MCF 10A (cell line): ENCODE measurements at regions not wholly inside any gene's neighbourhood (a gene's known extent, or its start where the extent isn't known, plus 50 kb on each side); places are given as distances from the start of the nearest gene placed in this dataset.
A peak's percentile ranks its signal among the peaks of the same experiment; 100 is the strongest.
"Not testable (repeated sequence)": the region's sequence is repeated elsewhere in the genome, so short reads cannot be mapped to it uniquely, and the experiment has no call there.

Experiments
- BruUV-seq: library from RNA; stranded (reverse); fragments of 400-500 nt; replicated peaks from 2 replicates; lab custom pipeline; 2021; lab: Mats Ljungman, UMichigan
- CTCF ChIA-PET: fragments of 300-600 bp; sonication (Branson Sonifier 250); formaldehyde crosslinking; extraction: SDS; loops from one replicate; lab custom pipeline; 2021; ENCODE audit warnings: antibody characterized with exemption, inconsistent platforms; lab: Yijun Ruan, JAX
- POLR2A ChIA-PET: fragments of 300-600, 350-650 bp; sonication (Branson Sonifier 250); formaldehyde crosslinking; extraction: SDS; loops from one replicate; lab custom pipeline; 2020; ENCODE audit warnings: antibody characterized with exemption, inconsistent platforms; lab: Yijun Ruan, JAX
- DNase-seq: peaks from one replicate; pipeline ENCODE4 v3.0.0-alpha.2; 2018; ENCODE audit not compliant: unreplicated experiment
- H3K27ac Mint-ChIP-seq: one replicate; pipeline ENCODE4 v1.8.0; 2022; ENCODE audit warnings: mild to moderate bottlenecking, low read depth, mixed read lengths; ENCODE audit not compliant: unreplicated experiment
- H3K27me3 Mint-ChIP-seq: one replicate; pipeline ENCODE4 v1.8.0; 2022; ENCODE audit warnings: mixed read lengths; ENCODE audit not compliant: insufficient read depth, unreplicated experiment
- H3K36me3 Mint-ChIP-seq: one replicate; pipeline ENCODE4 v1.8.0; 2022; ENCODE audit warnings: mild to moderate bottlenecking, moderate library complexity, mixed read lengths; ENCODE audit not compliant: insufficient read depth, unreplicated experiment
- H3K4me1 Mint-ChIP-seq: one replicate; pipeline ENCODE4 v1.8.0; 2022; ENCODE audit warnings: mixed read lengths; ENCODE audit not compliant: insufficient read depth, unreplicated experiment
- H3K4me3 Mint-ChIP-seq: one replicate; pipeline ENCODE4 v1.8.0; 2022; ENCODE audit warnings: mild to moderate bottlenecking, moderate library complexity, mixed read lengths; ENCODE audit not compliant: unreplicated experiment
- H3K9me3 Mint-ChIP-seq: one replicate; pipeline ENCODE4 v1.8.0; 2022; ENCODE audit warnings: mixed read lengths; ENCODE audit not compliant: unreplicated experiment
- intact Hi-C: fragments of 100-400 bp; cut with micrococcal nuclease; formaldehyde crosslinking; loops from 2 replicates; pipeline ENCODE4 v1.14.1; 2022
- TF ChIP-seq, protein P1 (sequence below): fragments of 200-600 bp; IDR thresholded peaks from one replicate; pipeline ENCODE4 v1.8.0; 2022; ENCODE audit warnings: antibody characterized with exemption, mild to moderate bottlenecking; ENCODE audit not compliant: unreplicated experiment

DNA sequence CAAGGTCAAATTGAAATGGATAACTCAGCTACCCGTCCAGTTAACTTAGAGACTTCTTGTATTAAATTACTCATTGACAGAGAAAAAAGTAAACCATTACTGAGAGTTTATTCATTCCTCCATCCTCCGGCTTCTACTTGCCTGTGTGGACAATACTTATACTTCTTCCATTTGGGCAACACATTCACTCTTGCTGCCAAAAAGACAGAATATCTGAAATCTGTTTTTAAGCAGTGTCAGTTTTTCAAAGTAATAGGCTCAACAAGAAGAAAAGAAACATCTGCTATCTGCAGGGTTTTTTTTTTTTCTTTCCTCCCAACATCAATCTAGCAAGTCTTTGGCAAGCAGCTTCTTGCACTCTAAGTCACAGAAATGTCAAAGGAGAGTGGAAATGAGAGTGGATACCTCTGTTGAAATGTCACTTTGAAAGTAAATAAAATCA lies 1142.8 kb downstream of the PCDH9 start:
- ChIA-PET CTCF (interaction anchor here (1.0 kb wide), 1 partner anchor 29 kb away, joined by 3 read pairs; no protein-coding TSS in a partner anchor), POLR2A (no interaction called here)
- Mint-ChIP-seq H3K27me3 (no peaks in the 10 kb centered on the region), H3K4me1 (no peaks in the 10 kb centered on the region), H3K36me3 (no peaks in the 10 kb centered on the region), H3K4me3 (no peak overlapping the region), H3K9me3 (no peaks in the 10 kb centered on the region), H3K27ac (no peak overlapping the region)
- TF ChIP-seq, protein P1, sequence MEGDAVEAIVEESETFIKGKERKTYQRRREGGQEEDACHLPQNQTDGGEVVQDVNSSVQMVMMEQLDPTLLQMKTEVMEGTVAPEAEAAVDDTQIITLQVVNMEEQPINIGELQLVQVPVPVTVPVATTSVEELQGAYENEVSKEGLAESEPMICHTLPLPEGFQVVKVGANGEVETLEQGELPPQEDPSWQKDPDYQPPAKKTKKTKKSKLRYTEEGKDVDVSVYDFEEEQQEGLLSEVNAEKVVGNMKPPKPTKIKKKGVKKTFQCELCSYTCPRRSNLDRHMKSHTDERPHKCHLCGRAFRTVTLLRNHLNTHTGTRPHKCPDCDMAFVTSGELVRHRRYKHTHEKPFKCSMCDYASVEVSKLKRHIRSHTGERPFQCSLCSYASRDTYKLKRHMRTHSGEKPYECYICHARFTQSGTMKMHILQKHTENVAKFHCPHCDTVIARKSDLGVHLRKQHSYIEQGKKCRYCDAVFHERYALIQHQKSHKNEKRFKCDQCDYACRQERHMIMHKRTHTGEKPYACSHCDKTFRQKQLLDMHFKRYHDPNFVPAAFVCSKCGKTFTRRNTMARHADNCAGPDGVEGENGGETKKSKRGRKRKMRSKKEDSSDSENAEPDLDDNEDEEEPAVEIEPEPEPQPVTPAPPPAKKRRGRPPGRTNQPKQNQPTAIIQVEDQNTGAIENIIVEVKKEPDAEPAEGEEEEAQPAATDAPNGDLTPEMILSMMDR, result no peak
- intact Hi-C loops, result no loop called here
- no peak for DNase-seq
- BruUV-seq, result no TSS peak

DNA sequence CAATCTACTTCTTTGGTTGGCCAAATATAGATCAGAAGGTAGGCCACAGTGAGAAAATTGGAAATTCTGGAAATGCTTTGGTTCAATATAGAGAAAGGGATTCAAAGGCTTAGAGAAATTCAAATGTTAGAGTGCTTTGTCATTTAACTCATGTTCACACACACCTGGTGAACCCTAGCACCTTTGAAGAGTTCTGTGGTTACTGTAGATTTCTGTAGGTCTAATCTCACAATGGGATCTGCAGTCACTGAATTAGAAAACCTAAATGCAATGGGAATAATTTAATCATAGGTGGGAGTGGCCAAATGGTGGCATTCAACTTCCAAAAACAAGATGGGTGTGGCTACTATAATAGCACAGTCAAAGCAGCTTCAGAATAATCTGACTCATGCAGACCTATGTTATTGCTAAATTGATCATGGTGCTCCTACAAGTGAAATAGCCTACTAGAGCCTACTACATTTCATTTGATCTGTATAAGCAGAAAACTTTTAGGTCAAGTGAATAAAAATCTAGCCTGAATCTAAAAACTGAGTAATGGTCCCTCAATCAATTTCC lies 1152.9 kb downstream of the PCDH9 start:
- Mint-ChIP-seq H3K9me3 (peaks cover 14% of the 10 kb centered on the region), H3K27ac (no peak overlapping the region), H3K27me3 (no peaks in the 10 kb centered on the region), H3K4me1 (no peaks in the 10 kb centered on the region), H3K4me3 (no peak overlapping the region), H3K36me3 (no peaks in the 10 kb centered on the region)
- TF ChIP-seq, protein P1, result no peak
- ChIA-PET CTCF (no interaction called here), POLR2A (interaction anchor here (0.7 kb wide), 2 partner anchors 598 to 1436 kb away, joined by 3 to 4 read pairs; no protein-coding TSS in a partner anchor)
- peak; percentile 31 for DNase-seq
- no TSS peak for BruUV-seq
- intact Hi-C loops, result no loop called here

DNA sequence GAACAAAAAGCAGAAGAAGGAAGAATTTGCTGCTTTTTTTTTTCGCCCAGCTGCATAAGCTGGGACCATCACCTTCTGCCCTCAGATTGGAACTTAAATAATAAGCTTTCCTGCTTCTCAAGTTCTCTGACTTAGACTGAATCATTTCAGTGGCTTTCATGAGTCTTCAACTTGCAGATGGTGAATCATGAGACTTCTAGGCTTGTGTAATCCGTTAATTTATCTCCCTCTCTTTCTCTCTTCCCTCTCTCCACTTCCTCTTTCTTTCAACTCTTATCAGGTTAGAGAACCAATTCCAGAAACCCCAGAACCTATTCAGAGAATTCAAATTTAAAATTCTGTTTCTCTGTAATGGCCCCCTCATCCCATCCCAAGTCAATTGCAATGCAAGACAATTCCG lies 1153.7 kb downstream of the PCDH9 start:
- Mint-ChIP-seq H3K27me3 (no peaks in the 10 kb centered on the region), H3K36me3 (no peaks in the 10 kb centered on the region), H3K9me3 (peaks cover 14% of the 10 kb centered on the region), H3K4me1 (no peaks in the 10 kb centered on the region), H3K4me3 (no peak overlapping the region), H3K27ac (no peak overlapping the region)
- no peak for DNase-seq
- TF ChIP-seq, protein P1, result no peak
- ChIA-PET POLR2A (no interaction called here), CTCF (no interaction called here)
- BruUV-seq, result no TSS peak
- intact Hi-C loops, result no loop called here

DNA sequence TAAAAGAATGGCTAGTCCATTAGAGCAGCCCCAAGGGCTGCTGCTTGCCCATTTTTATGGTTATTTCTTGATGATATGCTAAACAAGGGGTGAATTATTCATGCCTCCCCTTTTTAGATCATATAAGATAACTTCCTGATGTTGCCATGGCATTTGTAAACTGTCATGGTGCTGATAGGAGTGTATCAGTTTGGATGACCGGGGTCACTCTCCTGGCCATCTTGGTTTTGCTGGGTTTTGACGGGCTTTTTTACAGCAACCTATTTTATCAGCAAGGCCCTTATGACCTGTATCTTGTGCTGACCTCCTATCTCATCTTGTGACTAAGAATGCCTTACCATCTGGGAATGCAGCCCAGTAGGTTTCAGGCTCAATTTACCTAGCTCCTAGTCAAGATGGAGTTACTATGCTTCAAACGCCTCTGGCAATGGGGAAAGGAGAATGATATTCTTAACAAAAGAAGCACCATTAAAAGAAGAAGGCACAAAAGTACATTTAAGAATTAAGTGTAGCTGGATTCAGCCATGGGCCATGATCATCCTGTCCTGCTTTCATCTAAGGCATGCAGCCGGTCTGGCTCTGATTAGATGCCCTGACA lies 1156.0 kb downstream of the PCDH9 start:
- no peak for DNase-seq
- CTCF ChIA-PET, result interaction anchor here (0.6 kb wide), 1 partner anchor 265 kb away, joined by 5 read pairs; no protein-coding TSS in a partner anchor
- Mint-ChIP-seq H3K9me3 (peaks cover 6% of the 10 kb centered on the region), H3K4me1 (no peaks in the 10 kb centered on the region), H3K36me3 (no peaks in the 10 kb centered on the region), H3K4me3 (no peak overlapping the region), H3K27me3 (no peaks in the 10 kb centered on the region), H3K27ac (no peak overlapping the region)
- no TSS peak for BruUV-seq
- intact Hi-C loops, result no loop called here
- TF ChIP-seq, protein P1, result no peak
- POLR2A ChIA-PET, result no interaction called here

DNA sequence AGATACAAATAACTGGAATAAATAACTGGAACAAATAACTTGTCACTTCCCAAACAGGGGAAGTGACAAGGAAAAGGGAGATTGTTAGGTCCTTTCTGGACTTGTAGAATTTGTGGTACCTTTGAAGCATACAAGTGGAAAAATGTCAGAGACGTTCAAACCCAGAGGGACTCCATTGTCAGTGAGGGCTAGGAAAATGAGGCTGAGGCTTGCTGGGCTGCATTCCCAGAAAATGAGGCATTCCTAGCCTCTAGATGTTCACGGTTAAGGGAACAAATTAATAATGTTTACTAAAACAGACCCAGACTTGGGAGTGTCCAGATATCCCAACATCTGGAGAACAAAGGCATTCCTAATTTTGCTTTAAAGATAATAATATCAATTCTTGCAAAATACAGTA lies 1158.0 kb downstream of the PCDH9 start:
- intact Hi-C loops, H3K9me3 Mint-ChIP-seq, H3K27ac Mint-ChIP-seq, BruUV-seq, H3K36me3 Mint-ChIP-seq, POLR2A ChIA-PET, H3K4me1 Mint-ChIP-seq, CTCF ChIA-PET, DNase-seq, H3K4me3 Mint-ChIP-seq, H3K27me3 Mint-ChIP-seq: not testable (repeated sequence)
